ENCODE measurements at regions not wholly inside any gene's neighbourhood (a gene's known extent, or its start where the extent isn't known, plus 50 kb on each side); places are given as distances from the start of the nearest gene placed in this dataset.

DNA sequence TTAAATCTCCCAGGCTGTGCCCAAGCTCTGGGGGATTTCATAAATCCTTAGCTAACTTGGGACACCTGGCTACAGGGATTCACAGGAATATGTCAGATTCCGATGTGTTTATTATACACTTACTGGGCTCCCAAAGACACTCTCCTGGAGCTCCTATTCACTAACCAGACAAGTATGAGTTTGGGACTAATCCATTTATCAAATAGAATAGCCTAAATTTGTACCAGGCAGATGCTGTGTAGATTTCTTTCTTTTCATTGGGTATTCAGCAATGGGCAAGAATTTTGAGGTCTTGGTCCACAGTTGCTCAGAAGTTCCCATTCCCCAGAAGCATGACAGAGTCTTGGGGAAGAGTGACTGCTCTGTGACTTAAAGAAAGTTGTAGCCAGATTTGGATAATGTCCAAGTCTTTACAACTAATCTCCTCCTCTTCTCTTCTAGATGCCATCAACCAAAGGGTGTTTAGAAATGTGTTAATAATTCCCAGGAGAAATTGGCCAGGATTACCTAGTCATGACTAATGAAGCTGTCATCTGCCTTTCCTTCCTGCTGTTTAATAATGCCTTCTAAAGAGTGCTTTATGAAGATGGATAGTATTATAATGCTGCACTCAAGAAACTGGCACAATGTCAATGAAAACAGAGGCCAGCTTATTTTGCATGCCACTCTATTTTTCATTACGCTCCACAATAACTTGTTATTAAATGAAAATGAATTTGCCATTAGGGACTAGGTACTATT, 120.9 kb downstream of the CHIC2 start (continued):
- no peak for TF ChIP-seq EZH2phosphoT487 (IDR thresholded peaks at IDR 0.05; ENCODE audit: borderline replicate concordance, low read depth)
- TF ChIP-seq, protein P1, sequence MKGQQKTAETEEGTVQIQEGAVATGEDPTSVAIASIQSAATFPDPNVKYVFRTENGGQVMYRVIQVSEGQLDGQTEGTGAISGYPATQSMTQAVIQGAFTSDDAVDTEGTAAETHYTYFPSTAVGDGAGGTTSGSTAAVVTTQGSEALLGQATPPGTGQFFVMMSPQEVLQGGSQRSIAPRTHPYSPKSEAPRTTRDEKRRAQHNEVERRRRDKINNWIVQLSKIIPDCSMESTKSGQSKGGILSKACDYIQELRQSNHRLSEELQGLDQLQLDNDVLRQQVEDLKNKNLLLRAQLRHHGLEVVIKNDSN (IDR thresholded peaks at IDR 0.05; ENCODE audit: borderline replicate concordance, low read depth) = no peak
- peak; percentile 43; the same call in 1 of the 2 replicates for TF ChIP-seq MEF2A (IDR thresholded peaks at IDR 0.05; ENCODE audit: borderline replicate concordance, low read depth)
- no peak for TF ChIP-seq FOXJ3 (CRISPR knock-in tag; IDR thresholded peaks at IDR 0.05)
- TF ChIP-seq, protein P2, sequence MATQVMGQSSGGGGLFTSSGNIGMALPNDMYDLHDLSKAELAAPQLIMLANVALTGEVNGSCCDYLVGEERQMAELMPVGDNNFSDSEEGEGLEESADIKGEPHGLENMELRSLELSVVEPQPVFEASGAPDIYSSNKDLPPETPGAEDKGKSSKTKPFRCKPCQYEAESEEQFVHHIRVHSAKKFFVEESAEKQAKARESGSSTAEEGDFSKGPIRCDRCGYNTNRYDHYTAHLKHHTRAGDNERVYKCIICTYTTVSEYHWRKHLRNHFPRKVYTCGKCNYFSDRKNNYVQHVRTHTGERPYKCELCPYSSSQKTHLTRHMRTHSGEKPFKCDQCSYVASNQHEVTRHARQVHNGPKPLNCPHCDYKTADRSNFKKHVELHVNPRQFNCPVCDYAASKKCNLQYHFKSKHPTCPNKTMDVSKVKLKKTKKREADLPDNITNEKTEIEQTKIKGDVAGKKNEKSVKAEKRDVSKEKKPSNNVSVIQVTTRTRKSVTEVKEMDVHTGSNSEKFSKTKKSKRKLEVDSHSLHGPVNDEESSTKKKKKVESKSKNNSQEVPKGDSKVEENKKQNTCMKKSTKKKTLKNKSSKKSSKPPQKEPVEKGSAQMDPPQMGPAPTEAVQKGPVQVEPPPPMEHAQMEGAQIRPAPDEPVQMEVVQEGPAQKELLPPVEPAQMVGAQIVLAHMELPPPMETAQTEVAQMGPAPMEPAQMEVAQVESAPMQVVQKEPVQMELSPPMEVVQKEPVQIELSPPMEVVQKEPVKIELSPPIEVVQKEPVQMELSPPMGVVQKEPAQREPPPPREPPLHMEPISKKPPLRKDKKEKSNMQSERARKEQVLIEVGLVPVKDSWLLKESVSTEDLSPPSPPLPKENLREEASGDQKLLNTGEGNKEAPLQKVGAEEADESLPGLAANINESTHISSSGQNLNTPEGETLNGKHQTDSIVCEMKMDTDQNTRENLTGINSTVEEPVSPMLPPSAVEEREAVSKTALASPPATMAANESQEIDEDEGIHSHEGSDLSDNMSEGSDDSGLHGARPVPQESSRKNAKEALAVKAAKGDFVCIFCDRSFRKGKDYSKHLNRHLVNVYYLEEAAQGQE (IDR thresholded peaks at IDR 0.05; ENCODE audit: low read depth, low read length) = no peak
- no peak for TF ChIP-seq RCOR1 (IDR thresholded peaks at IDR 0.05; ENCODE audit: low read length)

DNA sequence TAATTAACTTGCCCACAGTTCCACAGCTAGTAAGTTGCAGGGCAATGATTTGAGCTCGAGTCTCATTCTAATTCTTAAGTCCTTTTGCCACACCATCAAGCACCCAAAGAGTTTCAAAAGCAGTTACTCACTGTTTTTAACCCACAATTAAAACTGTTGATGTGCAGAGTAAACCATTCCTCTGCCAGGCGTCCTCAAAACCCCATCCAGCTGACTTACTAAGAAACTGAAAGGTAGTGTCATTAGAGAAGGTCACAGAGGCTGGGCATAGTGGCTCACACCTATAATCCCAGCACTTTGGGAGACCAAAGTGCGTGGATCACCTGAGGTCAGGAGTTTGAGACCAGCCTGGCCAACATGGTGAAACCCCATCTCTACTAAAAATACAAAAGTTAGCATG, 121.7 kb downstream of the CHIC2 start:
- Histone ChIP-seq H3K27ac (ENCODE audit: low read depth in 2 of 2, low read length in 1 of 2) (peak overlapping the region in 1 of 2 experiments; percentile 81; a peak in 3 of 4 replicates), H3K27me3 (ENCODE audit: insufficient read depth) (no peaks in the 10 kb centered on the region), H3F3A (replicated peaks; ENCODE audit: insufficient read depth) (peaks cover 32% of the 10 kb centered on the region), H3K79me2 (ENCODE audit: insufficient read depth) (no peaks in the 10 kb centered on the region), H3K4me1 (ENCODE audit: control insufficient read depth in 1 of 2, insufficient read depth in 2 of 2, low read depth in 1 of 2, low read length in 1 of 2) (peaks cover 0 to 17% of the 10 kb centered on the region in 2 experiments; a peak in 1 of 4 replicates), H3K9me3 (no peaks in the 10 kb centered on the region; the same call in 1 of the 2 replicates), H4K20me1 (ENCODE audit: insufficient read depth) (no peaks in the 10 kb centered on the region), H3K4me3 (ENCODE audit: low read depth in 2 of 2, low read length in 1 of 2) (no peak overlapping the region), H3K9ac (no peak overlapping the region), H3K9me2 (no peaks in the 10 kb centered on the region), H2AFZ (ENCODE audit: low read depth) (no peak overlapping the region), H3K36me3 (replicated peaks in 1 of 2; ENCODE audit: control insufficient read depth in 1 of 2, insufficient read depth in 2 of 2, low read length in 1 of 2) (no peaks in the 10 kb centered on the region), H3K4me2 (peak overlapping the region; percentile 18; the same call in 1 of the 2 replicates)
- CTCF ChIA-PET = interaction anchor here (0.7 to 4.8 kb wide), 4 partner anchors 10 to 292 kb away, joined by 3 to 27 read pairs (median 4); no protein-coding TSS in a partner anchor
- DNase-seq = no peak
- POLR2A ChIA-PET = interaction anchor here (0.7 kb wide), 1 partner anchor 240 kb away, joined by 3 read pairs; no protein-coding TSS in a partner anchor
- 90% methylated on average over 3 of the region's 3 CpGs for WGBS (ENCODE audit: low lambda C conversion rate)
- no peak for TF ChIP-seq POLR2AphosphoS5 (IDR thresholded peaks at IDR 0.05; ENCODE audit: low read depth, low read length)
- TF ChIP-seq, protein P3, sequence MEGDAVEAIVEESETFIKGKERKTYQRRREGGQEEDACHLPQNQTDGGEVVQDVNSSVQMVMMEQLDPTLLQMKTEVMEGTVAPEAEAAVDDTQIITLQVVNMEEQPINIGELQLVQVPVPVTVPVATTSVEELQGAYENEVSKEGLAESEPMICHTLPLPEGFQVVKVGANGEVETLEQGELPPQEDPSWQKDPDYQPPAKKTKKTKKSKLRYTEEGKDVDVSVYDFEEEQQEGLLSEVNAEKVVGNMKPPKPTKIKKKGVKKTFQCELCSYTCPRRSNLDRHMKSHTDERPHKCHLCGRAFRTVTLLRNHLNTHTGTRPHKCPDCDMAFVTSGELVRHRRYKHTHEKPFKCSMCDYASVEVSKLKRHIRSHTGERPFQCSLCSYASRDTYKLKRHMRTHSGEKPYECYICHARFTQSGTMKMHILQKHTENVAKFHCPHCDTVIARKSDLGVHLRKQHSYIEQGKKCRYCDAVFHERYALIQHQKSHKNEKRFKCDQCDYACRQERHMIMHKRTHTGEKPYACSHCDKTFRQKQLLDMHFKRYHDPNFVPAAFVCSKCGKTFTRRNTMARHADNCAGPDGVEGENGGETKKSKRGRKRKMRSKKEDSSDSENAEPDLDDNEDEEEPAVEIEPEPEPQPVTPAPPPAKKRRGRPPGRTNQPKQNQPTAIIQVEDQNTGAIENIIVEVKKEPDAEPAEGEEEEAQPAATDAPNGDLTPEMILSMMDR (IDR thresholded peaks at IDR 0.05) = no peak
- TF ChIP-seq FOXM1 (IDR thresholded peaks at IDR 0.05; ENCODE audit: low read depth) = no peak
- no peak for TF ChIP-seq FOSL2 (IDR thresholded peaks at IDR 0.05; ENCODE audit: borderline replicate concordance, low read depth)
- no peak for TF ChIP-seq TAF1 (IDR thresholded peaks at IDR 0.05; ENCODE audit: borderline replicate concordance, low read depth, low read length)
- TF ChIP-seq MXI1 (IDR thresholded peaks at IDR 0.05; ENCODE audit: low read depth, low read length) = no peak
- TF ChIP-seq NFIC (IDR thresholded peaks at IDR 0.05; ENCODE audit: borderline replicate concordance) = no peak
- no peak for TF ChIP-seq EP300 (IDR thresholded peaks at IDR 0.05; ENCODE audit: borderline replicate concordance in 1 of 2, low read depth in 1 of 2, low read length in 1 of 2)
- TF ChIP-seq, protein P4, sequence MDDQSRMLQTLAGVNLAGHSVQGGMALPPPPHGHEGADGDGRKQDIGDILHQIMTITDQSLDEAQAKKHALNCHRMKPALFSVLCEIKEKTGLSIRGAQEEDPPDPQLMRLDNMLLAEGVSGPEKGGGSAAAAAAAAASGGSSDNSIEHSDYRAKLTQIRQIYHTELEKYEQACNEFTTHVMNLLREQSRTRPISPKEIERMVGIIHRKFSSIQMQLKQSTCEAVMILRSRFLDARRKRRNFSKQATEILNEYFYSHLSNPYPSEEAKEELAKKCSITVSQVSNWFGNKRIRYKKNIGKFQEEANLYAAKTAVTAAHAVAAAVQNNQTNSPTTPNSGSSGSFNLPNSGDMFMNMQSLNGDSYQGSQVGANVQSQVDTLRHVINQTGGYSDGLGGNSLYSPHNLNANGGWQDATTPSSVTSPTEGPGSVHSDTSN (IDR thresholded peaks at IDR 0.05) = no peak
- no peak for TF ChIP-seq JUND (IDR thresholded peaks at IDR 0.05)
- no peak for TF ChIP-seq RCOR1 (IDR thresholded peaks at IDR 0.05; ENCODE audit: low read length)
- TF ChIP-seq, protein P2 (IDR thresholded peaks at IDR 0.05; ENCODE audit: low read depth, low read length) = no peak
- TF ChIP-seq, protein P1 (IDR thresholded peaks at IDR 0.05; ENCODE audit: borderline replicate concordance, low read depth) = no peak
